Fibroblast of villous mesenchyme (primary cell): ENCODE measurements at regions not wholly inside any gene's neighbourhood (a gene's known extent, or its start where the extent isn't known, plus 50 kb on each side); places are given as distances from the start of the nearest gene placed in this dataset.
A peak's percentile ranks its signal among the peaks of the same experiment; 100 is the strongest.

Experiments used
- DNase-seq: peaks from one replicate; pipeline ENCODE4 v3.0.0-alpha.2; 2010; ENCODE audit warnings: low read depth
- H3K4me3 ChIP-seq: 2 replicates; pipeline ENCODE4 v1.5.1; 2011; ENCODE audit warnings: low read depth, mild to moderate bottlenecking, low read length
- TF ChIP-seq, protein P1 (sequence below): IDR thresholded peaks from 2 replicates; pipeline ENCODE4 v1.5.1; 2012; ENCODE audit warnings: low read depth, mild to moderate bottlenecking, low read length; ENCODE audit not compliant: insufficient read depth

DNA sequence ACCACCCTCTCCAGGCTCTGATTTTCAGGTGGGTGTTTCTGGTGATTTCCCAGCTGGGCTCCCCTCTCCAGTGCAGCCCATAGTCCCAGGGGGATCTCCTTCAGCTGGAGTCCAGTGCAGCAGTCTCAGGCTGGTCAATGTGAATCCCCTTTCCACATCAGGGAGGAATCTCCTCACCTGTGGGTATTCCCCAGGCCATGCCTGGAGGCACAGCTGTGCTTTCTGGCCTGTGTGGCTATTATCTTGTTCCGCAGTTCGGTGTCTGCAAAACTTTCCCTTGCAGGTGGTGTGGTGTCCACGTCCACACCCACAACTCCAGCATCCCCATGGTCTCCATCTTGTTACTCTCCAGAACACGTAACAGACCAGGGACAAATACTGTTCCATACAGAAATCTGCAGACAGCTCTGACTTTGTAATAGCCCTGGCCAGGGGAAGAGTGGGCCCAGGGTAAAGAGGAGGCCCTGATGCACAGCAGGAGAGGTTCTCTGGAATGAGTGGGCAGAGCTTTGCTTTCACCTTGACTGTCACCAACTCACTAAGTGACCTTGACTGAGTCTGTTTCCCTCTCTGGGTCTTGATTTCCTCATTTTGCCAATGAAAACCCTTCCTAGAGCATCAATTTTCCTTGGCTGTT, 183.2 kb downstream of the CSNK2A3 start:
- H3K4me3 ChIP-seq: no peak overlapping the region
- no peak for DNase-seq
- TF ChIP-seq, protein P1, sequence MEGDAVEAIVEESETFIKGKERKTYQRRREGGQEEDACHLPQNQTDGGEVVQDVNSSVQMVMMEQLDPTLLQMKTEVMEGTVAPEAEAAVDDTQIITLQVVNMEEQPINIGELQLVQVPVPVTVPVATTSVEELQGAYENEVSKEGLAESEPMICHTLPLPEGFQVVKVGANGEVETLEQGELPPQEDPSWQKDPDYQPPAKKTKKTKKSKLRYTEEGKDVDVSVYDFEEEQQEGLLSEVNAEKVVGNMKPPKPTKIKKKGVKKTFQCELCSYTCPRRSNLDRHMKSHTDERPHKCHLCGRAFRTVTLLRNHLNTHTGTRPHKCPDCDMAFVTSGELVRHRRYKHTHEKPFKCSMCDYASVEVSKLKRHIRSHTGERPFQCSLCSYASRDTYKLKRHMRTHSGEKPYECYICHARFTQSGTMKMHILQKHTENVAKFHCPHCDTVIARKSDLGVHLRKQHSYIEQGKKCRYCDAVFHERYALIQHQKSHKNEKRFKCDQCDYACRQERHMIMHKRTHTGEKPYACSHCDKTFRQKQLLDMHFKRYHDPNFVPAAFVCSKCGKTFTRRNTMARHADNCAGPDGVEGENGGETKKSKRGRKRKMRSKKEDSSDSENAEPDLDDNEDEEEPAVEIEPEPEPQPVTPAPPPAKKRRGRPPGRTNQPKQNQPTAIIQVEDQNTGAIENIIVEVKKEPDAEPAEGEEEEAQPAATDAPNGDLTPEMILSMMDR: no peak

DNA sequence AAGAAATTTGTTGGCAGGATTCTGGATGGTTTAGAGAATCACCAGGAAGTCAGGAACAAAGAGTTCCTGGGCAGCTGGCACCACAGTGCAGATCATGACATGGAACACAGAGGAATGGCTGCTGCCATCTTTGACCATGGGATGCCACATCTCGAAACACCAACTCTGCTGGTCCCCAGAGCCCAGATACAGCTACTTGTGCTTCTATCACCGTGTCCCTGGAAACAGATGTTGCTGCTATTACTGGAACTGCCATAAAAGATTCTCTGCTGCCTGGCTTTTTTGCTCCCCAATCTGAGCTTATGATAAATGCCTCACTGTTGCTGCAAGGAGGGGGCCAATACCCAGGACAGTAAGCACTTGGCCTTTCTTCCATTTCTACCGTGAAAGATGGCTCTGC, 185.2 kb downstream of the CSNK2A3 start:
- TF ChIP-seq, protein P1: no peak
- no peak overlapping the region for H3K4me3 ChIP-seq
- DNase-seq: no peak

DNA sequence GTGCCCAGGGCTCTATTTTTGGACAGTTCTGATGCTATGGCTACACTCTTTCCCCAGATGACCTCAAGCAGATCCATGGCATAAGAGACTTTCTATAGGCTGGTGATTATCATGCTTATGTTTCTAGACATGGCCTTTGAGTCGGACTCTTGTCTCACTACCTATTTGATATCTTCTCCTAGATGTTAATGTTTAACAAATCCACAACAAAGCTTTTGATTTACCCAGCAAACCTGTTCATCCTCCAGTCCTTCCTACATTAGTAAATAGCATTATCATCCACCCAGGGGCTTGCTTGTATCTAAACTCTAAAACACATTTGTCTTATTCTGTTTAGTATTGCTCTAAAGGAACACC, 188.7 kb downstream of the CSNK2A3 start:
- H3K4me3 ChIP-seq: no peak overlapping the region
- TF ChIP-seq, protein P1: no peak
- no peak for DNase-seq

DNA sequence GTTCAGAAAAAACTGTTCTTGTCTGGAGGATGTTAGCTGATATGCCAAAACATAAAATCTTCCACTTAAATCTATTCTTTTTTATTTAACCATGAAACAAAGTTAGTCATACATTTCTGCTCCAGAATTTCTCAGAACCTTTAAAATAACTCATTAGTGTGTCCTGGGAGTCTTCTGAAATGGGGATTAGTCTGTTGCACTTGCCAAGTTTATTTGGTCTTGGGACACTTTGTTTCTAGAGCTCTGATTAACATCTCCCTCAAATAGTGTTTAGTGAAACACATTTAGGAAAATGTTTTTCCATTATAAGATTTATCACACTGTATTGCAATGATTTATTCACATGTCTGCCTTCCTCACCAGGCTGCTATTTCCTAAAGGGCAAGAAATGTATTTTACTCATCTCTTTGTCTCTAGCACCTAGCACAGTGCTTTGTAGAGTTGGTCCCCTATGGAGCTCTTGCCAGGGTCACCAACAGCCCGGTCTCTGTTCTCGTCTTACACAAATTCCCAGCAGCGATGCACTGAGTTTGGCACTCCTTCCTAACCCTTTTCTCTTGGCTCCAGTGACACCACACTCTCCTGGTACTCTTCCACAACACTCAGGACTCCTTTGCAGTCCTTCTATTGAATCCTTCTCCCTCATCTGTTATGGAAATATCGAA, 189.2 kb downstream of the CSNK2A3 start:
- TF ChIP-seq, protein P1: no peak
- no peak for DNase-seq
- no peak overlapping the region for H3K4me3 ChIP-seq

DNA sequence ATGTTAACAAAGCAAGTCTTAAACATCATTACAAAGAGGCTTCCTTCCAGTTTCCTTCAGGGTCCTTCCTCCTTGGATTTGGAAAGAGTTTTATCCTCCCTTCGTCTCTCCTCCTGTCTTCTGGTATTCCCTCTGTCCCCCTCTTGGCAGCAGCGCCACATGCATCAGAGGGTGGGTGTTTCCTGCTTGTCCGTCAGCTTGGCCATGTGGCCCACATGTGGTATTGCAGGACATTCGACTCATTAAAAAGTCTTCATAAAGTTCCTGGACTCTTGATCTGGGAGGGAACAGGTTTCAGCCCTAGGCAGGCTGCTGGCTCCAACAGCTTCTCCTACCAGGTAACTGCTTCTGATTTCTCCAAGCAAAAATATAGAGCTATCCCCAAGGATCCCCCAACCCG, 189.8 kb downstream of the CSNK2A3 start:
- DNase-seq: peak; percentile 6
- H3K4me3 ChIP-seq: no peak overlapping the region
- TF ChIP-seq, protein P1: peak; percentile 30

DNA sequence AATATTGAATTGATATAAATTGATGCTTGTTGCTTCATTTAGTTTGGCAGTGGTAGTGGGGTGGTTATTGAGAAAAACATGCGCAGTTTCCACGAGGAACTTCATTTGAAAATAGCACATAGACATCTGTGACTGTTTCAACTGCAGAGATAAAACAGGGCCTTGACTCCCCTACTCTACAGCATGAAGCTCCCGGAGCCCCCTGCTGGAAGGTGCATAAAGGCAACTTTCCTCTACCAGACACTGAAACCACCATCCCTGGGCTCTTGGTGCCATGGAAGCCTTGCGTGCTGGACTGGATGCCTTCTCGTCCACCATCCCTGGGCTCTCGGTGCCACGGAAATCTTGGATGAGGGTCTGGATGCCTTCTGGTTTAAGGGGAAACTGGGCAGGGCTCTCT, 195.9 kb downstream of the CSNK2A3 start:
- H3K4me3 ChIP-seq: no peak overlapping the region
- peak; percentile 28 for DNase-seq
- TF ChIP-seq, protein P1: peak; percentile 57
